Stimulated activated naive CD4-positive, alpha-beta T cell (primary cell): ENCODE measurements at regions not wholly inside any gene's neighbourhood (a gene's known extent, or its start where the extent isn't known, plus 50 kb on each side); places are given as distances from the start of the nearest gene placed in this dataset.

Experiments used
- DNase-seq, 6 experiments: peaks; one replicate each; lab custom pipeline; 2025; lab: John Stamatoyannopoulos, UW

DNA sequence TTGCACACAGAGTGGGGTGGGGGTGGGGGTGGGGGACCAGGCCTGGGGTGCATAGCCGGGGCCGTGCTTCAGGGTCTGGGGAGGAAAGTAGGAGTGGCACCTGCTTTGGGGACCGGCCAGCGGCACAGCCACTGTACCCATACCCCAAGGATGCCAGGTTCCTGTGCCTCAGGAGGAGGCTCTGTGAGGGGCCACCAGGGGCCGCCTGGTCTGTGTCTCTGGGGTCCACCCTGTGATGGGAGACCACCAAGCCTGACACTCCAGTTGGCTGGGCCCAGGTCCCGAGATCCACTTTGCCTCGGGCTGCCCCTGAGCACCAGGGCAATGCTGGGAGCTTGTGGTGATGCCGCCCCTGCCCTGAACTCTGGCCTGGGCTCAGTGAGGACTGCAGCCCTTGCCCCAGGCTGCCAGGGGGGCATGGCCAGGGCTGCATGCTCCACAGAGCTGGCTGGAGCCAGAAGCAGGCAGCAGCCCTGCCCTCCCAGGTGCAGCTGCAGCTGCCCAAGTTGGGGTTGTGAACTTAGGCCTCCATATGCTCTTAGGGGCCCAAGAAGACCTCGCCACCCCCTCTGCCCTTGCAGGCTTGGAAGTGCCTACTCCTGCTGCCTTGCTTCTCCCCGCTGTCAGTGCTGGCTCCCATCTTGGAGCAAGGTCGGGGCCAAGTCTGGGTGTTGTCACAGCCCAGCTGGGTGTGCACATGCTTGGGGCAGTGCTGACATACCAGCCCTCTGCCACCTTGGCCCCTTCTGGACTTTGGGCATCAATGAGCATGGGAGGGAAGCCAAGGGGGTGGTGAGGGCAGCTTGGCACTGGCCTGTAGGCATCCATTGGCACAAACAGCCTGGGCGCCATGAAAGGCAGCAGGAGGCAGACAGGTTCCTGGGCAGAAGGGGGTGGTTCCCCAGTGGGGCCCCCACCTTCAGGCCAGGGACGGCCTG lies 123.3 kb upstream of the THY1 start:
- DNase-seq = no peak

DNA sequence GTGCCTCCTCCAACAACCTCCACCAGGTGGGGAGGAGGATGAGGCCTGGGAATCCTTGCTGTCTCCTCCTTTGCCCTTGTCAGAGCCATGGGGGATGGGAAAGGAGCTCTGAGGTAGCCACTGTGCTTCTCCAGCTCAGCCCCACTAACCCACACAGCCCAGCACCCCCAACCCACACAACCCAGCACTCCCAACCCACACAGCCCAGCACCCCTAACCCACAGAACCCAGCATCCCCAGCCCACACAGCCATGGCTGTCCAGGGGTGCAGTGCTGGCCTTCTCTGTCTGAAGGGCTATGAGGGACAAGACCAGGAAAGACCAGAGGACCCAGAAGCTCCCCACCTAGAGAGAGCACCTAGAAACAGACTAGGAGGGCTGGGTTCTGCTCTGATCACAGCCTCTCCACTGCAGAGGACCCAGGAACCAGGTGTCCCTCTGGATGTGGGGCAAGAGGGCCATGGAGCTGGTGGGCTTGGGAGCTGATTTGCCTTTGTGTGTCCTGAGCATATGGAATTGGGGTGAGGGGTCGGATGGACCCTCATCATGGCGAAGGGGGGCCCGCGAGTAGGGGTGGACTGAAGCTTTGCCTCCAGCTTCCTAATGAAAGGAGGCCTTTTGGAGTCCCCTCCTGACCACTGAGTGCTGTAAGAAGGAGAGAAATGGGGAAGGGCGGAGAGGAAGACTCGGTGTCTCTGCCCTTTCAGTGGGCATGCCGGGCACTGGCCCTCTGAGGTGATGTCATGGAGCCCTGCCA lies 117.6 kb upstream of the THY1 start:
- no peak for DNase-seq

DNA sequence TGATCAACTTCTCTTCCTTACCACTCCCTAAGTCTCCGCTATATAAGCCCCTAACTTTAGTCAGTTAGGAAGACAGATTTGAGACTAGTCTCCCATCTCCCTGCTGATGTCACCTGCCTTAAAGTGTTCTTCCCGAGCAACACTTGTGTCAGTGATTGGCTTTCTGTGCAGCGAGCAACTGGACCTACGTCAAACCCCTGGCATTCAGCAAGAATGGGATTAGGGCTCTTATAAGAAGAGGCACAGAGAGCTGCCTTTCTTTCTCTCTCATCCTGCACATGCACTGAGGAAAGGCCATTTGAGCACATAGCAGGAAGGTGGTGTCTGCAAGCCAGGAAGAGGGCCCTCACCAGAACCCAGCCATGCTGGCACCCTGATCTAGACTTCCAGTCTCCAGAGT lies 116.6 kb upstream of the THY1 start:
- DNase-seq = no peak

DNA sequence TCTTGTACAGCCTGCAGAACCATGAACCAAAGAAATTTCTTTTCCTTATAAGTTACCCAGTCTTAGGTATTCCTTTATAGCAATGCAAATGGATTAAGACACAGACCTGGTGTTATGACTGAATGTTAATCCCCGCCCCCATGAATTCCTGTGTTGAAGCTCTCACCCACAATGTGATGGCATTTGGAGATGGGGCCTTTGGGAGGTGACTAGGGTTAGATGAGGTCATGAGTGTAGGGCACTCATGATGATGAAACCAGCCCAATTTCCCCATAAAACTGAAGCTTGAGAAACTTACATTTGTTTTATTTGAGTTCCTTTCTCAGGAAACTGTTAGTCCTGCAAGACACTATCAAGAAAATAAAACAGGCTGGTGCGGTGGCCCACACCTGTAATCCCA lies 115.8 kb upstream of the THY1 start:
- DNase-seq = no peak

DNA sequence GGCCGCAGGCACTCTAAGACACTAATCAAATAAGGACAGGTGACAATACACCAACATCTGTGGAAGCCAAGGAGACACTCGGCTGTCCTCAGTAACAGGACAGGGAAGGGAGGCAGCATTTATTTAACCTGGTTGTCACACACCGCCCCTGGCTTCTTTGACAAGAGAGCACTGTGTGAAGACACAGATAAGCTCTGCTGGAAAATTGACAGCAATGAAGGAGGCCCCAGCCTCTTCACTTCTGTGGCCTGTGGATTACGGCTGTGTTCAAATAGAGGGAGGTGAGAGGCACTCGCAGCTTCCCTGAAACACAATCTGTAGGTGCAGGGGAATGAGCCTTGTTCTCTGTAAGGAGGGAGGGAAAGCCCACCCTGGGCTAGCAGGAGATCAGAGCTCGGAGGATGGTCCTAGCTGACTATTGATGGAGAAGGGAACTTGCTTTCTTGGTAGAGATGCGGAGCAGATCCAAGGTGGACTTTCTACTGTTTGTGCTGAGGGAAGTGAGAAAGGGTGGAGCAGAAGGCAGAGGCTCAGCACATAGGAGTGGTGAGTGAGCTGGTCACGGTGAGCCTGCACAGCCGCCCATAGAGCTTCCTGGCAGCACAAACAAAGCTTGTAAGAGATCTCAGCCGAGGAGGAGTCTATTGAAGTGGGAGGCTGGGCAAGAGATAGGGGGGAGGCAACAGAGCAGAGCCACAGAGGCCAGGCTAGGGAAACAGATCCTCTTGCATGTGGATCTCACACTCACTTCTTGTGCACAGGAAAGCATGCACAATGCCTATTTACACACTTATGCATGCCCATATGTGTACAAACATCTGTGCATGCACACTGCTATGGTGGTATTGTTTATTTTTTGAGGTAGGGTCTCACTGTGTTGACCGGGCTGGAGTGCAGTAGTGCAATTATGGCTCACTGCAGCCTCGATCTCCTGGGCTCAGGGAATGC lies 114.6 kb upstream of the THY1 start:
- no peak for DNase-seq

DNA sequence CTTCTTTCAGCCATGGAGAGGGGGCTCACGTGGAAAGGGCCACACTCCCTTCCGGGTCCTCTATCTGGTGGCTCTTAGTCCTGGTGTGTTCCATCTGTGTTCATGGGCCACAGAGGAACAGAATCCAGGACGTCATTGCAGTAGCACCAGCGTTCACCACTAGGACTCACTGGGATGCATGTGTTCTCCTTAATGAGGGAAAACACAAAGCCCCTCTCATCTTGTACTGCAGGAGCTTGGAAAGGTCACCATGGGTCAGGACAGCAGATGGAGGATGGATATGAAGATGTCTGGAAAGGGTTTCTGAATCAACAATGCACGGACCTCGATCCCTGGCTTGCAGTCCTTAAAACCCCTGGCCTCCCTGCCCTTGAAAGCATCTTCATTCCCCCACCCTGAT lies 113.8 kb upstream of the THY1 start:
- no peak for DNase-seq

DNA sequence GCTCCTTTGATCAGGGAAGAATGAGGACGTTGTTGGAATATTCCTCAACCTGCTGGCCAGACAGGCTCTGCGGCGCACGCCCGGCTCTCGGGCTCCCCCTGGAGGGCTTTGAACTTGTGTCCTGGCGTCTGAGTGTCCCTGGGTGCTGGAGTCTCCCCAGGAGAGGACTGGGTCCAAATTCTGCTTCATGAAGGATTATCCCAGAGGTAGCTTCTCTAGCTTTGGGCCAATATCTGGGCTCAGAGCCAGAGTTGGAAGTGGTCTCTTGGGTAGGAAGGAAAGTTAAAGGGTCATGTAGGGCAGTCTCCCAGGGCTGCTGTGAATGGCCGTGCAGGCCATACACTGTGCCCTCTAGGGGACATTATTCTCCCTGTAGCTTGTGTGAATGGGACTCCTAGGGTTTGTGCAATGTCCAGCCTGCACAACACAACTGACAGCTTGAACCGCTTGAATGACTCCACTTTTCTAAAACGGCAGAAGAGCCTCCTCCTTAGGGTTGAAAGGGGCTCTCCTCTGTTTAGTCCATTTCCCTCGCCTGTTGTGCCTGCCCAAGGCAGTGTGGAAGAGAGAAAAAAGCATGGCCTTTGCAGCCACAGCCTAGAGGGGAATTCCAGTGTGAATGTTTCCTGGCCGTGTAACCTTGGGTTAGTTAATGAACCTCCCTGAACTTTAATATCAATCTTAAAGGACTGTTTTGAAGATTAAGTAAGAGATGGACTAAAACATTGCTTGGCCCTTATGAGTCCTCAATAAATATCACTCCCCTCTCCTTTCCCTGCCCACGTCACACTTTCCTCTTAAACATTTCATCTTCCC lies 111.2 kb upstream of the THY1 start:
- peak in 3 of 6 experiments; percentile 12 to 30 (median 20) for DNase-seq

DNA sequence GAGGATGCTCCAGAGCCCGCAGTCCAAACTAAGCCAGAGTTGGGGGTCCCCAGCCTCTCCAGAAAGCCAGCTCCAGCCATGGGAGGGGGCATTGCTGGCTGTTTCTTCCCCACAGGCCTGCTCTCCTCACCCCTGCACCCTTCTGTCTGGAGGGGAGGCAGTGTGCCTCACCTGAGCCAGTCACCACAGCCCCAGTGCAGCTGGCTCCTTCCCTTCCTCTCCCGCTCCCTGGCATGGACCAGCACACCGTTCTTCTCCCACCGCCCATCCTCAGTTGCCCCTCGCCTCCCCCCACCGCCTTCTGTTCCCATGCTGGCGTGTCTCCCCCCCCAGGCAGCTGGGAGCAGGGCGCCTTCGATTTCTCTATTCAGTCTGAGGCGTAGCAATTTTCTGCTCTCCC lies 110.5 kb upstream of the THY1 start:
- no peak for DNase-seq

DNA sequence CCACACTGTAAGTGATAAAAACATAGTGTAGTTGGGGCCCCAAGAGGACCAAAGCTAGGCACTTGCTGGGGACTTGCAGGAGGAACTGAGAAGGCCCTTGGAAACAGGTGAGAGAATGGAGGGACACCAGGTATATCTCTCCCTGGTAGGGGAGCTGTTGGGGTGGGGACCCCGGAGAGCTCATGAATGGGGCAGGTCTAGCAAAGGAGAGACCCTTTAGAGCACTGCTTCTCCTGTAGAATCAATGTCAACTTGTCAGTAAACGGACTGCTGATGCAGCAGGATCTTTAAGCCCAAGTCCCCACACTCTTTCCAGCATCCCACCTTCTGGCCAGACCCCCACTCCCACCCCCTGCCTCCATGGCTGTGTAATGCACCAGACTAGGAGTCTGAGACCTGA lies 109.6 kb upstream of the THY1 start:
- no peak for DNase-seq

DNA sequence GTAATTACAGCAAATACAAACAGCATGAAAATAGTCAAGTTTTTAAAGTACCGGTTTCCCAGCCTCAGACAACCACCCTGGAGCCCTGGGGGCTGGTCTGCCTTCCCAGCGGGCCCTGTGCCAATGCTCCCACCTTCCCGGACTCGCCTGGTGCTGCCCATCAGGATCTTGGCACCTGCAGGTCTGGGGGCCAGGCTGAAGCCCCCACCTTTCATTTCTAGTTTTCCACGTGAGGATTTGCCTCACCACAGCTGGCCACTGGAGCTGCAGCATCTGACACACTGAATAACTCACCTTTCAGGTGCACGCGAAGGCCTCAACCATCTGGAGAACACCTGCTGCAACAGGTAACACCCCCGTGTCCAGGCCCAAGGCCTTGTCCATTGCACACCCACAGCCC lies 108.7 kb upstream of the THY1 start:
- no peak for DNase-seq

DNA sequence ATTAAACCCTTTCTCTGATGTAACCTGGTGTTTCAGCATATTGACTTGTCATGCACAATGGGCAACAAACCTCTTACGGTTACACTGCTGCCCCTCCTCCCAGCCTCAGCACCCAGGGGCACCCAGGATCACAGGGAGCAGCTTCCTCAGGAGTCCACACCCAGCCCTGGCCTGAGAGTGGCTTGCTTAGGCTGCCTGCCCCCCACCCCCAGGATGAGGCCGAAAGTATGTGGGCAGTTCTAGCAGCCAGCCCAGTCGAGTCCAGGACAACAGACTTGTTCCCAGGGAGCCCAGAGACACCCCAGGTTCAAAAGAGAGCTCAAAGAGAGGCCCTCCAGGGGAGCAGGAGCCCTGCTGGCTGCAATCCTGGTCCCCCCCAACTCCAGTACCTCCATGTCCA lies 108.1 kb upstream of the THY1 start:
- no peak for DNase-seq

DNA sequence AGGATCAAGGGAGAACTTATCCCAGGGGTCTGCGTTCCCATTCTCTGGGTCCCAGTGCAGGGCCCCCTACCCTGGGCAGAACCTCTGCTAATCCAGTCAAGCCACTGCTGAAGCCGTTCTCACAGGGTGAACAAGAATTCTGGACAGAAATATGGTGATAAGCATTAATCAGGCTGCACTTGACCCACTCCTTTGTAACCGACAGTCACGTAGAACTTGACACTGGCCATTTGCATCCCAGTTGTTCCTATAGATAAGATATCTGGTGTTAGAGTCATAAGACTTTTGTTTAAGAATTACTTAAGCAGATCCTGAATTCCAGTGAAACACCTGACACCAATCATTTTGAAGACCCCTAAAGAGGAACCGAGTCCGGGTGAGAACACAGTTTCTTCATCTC lies 107.5 kb upstream of the THY1 start:
- DNase-seq = no peak

DNA sequence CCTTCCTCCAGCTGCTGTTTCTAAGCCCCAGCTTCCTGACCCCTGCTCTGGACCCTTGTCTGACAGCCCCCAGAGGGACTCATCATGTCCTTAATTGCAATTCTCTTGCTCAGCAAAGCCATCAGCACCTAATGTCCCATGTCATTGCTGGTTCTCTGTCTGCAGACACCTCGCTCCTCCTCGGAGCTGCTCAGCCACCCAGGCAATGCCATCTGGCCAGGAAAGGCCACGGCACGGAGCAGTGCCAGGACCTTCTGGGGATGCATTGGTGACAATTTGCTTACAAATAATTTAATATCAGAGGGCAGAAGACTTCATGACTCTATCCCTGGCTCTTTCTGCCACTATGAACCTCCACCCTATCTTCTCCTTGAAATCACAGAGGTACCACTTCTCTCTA lies 107.0 kb upstream of the THY1 start:
- DNase-seq = no peak

DNA sequence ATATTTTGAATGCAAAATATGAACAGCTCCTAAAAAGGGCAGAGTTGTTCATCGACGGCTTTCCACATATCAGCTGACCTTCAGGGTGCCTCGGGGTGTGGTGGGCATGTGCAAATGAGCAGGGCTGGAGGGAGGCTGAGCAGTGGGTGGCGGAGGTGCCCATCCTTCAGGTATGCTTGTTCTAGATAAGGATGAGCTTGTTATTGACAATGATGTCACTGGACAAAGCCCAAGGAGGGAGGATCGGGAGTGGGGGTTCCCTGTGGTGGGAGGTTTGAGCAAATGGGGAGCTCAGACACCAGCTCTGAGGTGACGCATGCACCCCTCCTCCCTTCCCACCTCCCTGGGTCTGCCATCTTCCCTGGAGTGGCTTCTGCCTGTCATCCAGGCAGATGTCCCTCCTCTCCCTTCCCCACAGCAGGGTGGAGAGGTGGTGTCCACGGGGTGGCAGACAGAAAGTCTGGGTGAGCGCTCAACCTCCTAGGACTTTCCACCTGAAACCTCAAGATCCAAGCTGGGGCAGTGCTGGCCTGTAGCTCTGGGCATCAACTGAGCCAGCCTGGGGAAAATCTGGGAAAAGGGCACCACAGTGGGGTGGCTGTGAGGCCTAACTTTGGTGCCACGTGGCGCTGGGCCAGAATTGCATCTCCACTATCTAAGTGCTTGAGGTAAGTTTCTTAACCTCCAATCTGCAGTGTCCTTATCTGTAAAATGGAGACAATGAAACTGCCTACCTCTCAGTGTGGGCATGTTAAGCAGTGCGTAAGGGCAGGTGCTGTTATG lies 106.3 kb upstream of the THY1 start:
- DNase-seq = no peak

DNA sequence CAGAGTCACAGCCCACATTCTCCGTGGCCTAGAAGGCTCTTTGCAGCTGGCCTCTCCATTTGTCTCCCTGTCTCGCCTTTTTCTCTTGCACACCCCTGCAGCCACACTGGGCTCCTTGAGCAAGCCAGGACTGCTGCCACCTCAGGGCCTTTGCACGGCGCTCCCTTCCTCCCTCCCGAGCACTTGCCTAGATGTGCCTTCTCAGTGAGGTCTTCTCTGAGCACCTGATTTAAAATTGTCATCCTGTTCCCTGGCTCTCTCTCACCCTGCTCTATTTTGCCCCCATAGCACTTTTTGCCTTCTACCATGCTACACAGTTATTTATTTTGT lies 102.9 kb upstream of the THY1 start:
- no peak for DNase-seq

DNA sequence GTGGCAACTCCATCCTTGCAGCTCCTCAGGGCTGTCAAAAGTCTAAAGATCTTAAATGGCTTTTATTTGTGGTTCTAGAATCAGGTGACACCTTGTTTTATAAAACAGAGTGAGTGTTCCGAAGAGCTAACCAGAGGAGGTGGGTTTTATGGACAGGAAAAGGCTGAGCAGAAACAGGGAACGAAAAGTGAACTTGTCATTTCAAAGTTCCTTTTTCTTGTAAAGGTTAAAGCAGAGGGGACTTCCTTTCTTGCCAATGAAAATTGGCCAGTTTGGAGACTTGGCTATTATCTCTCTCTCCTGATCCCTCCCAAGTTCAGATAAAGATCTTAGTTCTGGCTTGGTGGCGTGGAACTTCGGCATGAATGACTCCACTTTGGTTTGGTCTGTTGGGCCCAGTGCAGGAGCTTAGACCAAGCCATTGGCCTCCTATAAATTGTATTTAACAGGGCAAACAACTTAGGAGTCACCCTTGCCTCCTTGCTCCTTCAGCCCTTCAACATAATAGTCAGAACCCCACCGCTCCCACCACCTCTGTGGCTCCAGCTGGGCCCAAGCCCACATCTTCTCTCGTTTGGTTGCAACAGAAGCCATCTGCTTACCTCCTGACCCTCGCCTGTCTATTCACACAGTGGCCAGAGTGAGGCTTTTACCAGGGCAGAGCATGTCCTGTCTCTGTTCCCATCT lies 102.4 kb upstream of the THY1 start:
- no peak for DNase-seq

DNA sequence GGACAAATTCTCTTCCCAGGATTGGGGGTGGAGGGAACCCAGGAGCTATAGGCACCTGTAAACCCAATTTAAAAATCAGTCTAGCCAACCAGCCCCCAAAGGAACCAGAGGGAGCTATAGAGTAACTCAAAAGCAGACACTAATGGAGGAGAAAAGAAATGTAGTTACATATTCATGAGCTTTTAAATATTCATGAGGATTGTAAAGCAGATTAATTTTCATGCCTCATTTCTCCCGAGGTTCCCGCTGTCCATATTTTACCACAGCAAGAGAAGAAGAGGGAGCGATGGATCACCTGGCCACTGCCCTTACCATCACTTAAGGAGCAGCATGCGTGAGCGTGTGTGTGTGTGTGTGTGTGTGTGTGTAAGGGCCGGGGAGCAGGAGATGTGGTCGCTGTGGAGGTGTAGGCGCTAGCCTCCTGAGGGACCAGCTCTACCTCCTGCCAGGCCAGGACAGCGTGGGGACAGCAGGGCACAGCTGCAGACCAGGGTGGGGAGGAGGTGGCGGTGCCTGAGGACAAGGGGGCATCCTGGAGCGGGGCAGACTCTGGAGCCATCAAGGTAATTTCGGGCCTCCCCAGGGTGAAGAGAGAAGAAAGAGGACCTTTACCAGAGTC lies 100.7 kb upstream of the THY1 start:
- no peak for DNase-seq

DNA sequence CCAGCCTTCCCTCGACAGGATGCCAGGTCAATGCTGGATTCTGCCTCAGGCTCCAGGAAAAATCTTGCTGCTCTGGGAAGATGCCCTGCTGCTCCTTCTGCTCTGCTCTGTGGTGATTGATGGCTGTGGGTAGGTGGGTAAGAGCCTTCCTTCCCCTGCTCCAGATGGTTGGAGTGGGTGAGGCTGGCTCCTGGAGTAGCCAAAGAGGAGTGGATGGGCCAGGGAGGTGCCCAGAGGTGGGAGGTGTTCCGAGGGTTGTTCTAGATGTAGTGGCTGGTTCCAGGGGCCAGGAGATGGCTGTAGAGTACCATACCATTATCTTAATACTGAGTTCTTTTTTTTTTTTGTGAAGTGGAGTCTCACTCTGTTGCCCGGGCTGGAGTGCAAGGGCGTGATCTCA lies 99.6 kb upstream of the THY1 start:
- no peak for DNase-seq

DNA sequence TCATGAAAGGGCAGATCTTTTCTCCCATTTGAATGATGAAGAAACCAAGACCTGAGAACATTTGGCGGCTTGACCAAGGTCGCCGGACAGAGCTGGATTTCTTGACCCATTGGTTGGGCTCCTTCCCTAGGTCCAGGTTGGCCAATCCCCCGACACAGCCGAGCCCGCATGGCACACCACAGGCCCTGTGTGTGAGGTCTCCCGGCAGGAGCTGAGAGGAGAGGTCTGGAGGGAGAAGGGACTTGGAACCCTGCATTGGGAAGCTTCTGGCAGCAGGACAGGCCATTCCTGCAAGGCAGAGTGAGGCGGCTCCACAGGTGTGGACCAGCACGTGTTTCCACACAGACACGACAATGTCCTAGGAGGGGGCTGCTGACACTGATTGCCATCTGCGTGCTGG lies 98.6 kb upstream of the THY1 start:
- no peak for DNase-seq

DNA sequence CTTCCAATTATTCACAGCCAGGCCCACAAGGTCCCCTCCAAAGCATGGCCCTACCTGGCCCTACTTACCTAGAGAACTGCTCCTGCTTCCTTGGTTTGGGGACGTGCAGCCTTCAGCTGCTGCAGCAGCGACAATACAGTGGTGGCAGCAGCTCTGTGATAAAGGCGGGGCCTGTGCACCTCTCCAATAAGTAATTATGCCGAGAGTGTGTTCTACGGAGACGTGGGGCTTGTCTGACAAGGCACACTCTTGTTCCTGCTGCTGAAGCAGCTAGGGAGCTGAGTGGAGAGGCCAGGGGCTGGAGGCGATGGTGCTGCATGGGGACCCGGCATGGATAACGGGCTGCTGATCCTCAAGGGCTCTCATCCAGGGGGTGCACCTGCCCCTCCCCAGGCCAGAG lies 98.0 kb upstream of the THY1 start:
- DNase-seq = no peak
